Right atrium auricular region (tissue), 2 donors: ENCODE measurements at regions not wholly inside any gene's neighbourhood (a gene's known extent, or its start where the extent isn't known, plus 50 kb on each side); places are given as distances from the start of the nearest gene placed in this dataset.

ENCODE experiments used
- DNase-seq: peaks from one replicate; pipeline ENCODE4 v3.0.0-alpha.2; 2019; ENCODE audit warnings: low spot score
- H3K27ac ChIP-seq, 2 donors: fragments of 200-600 bp; sonication (generic); 1 replicate in 1 of 2; 2 replicates in 1 of 2; pipeline ENCODE4 v1.5.1; 2016 to 2019
- H3K27me3 ChIP-seq, 2 donors: fragments of 200-600 bp; sonication (generic); one replicate each; pipeline versions ENCODE4 v1.5.1 to v1.6.0; 2017 to 2019
- H3K36me3 ChIP-seq: fragments of 200-600 bp; sonication (generic); one replicate; pipeline ENCODE4 v1.5.1; 2016
- H3K4me1 ChIP-seq, 2 donors: fragments of 200-600 bp; sonication (generic); one replicate each; pipeline versions ENCODE4 v1.5.1 to v1.6.0; 2017 to 2019
- H3K4me3 ChIP-seq, 2 donors: fragments of 200-600 bp; sonication (generic); 1 replicate in 1 of 2; 2 replicates in 1 of 2; pipeline ENCODE4 v1.5.1; 2017 to 2019; ENCODE audit warnings: mild to moderate bottlenecking in 1 of 2, moderate library complexity in 1 of 2
- H3K9me3 ChIP-seq, 2 donors: fragments of 200-600 bp; sonication (generic); one replicate each; pipeline ENCODE4 v1.5.1; 2019
- TF ChIP-seq, protein P1 (sequence below), 2 donors: fragments of 200-600 bp; sonication (generic); IDR thresholded peaks; one replicate each; pipeline ENCODE4 v1.5.1; 2019; ENCODE audit warnings: antibody characterized with exemption in 2 of 2

DNA sequence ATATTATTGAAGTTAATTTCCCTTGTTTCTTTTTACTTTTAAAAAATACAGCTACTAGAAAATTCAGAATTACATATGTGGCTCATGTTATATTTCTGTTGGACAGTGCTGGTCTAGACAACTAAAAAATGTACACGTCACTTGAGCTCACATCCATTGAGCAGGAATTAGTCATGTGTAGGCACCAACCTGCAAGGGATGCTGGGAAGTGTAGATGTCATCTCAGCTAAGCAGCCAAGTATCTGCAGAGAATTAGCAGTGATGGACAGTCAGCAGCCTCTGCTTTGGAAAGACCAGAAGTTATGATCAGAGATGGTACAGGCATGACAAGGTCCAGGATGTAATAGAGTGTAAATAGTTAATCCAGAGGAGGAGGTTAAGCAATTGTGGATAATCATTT, 87.1 kb upstream of the HS3ST2 start:
- no peaks in the 10 kb centered on the region for H3K27me3 ChIP-seq
- no peaks in the 10 kb centered on the region for H3K9me3 ChIP-seq
- no peak for DNase-seq
- TF ChIP-seq, protein P1, sequence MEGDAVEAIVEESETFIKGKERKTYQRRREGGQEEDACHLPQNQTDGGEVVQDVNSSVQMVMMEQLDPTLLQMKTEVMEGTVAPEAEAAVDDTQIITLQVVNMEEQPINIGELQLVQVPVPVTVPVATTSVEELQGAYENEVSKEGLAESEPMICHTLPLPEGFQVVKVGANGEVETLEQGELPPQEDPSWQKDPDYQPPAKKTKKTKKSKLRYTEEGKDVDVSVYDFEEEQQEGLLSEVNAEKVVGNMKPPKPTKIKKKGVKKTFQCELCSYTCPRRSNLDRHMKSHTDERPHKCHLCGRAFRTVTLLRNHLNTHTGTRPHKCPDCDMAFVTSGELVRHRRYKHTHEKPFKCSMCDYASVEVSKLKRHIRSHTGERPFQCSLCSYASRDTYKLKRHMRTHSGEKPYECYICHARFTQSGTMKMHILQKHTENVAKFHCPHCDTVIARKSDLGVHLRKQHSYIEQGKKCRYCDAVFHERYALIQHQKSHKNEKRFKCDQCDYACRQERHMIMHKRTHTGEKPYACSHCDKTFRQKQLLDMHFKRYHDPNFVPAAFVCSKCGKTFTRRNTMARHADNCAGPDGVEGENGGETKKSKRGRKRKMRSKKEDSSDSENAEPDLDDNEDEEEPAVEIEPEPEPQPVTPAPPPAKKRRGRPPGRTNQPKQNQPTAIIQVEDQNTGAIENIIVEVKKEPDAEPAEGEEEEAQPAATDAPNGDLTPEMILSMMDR (IDR thresholded peaks at IDR 0.05), result no peak
- H3K36me3 ChIP-seq, result no peaks in the 10 kb centered on the region
- H3K27ac ChIP-seq, result no peak overlapping the region
- no peak overlapping the region for H3K4me3 ChIP-seq
- H3K4me1 ChIP-seq, result peaks cover 0 to 25% of the 10 kb centered on the region in 2 donors

DNA sequence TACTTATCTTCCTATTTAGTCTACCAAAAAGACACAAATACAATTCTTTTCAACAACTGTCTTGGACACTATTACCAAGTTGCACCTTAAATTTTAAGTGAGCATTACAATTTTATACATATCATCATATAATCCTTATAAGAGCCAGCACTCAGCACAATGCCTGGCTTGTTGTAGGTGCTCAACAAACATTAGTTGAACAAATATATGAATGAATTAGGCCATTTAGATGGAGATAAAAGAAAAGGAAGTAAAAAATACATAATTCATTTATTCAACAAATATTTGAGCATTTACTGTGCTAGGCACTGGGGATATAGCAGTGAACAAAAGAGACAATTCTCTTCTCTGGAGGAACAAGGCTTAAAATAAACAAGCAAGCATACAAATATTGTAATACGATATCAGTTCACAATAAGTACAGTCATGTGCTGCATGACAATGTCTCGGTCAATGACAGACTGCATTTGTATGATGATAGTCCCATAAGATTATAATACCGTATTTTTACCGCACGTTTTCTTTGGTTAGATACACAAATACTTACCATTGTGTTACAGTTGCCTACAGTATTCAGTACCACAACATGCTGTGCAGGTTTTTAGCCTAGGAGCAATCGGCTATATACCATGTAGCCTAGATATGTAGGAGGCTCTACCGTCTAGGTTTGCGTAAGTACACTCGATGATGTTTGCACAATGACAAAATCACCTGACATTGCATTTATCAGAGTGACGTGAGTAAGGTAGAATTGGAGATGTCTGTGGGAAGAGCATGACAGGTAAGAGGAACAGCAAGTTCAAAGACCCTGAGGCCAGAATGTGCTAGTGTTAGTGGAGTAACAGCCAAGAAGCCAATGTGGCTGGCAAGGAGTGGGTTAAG, 86.4 kb upstream of the HS3ST2 start:
- H3K4me3 ChIP-seq, result no peak overlapping the region
- DNase-seq, result no peak
- no peaks in the 10 kb centered on the region for H3K36me3 ChIP-seq
- no peak overlapping the region for H3K27ac ChIP-seq
- no peaks in the 10 kb centered on the region for H3K9me3 ChIP-seq
- H3K27me3 ChIP-seq, result no peaks in the 10 kb centered on the region
- H3K4me1 ChIP-seq, result peaks cover 0 to 25% of the 10 kb centered on the region in 2 donors
- TF ChIP-seq, protein P1 (IDR thresholded peaks at IDR 0.05), result no peak

DNA sequence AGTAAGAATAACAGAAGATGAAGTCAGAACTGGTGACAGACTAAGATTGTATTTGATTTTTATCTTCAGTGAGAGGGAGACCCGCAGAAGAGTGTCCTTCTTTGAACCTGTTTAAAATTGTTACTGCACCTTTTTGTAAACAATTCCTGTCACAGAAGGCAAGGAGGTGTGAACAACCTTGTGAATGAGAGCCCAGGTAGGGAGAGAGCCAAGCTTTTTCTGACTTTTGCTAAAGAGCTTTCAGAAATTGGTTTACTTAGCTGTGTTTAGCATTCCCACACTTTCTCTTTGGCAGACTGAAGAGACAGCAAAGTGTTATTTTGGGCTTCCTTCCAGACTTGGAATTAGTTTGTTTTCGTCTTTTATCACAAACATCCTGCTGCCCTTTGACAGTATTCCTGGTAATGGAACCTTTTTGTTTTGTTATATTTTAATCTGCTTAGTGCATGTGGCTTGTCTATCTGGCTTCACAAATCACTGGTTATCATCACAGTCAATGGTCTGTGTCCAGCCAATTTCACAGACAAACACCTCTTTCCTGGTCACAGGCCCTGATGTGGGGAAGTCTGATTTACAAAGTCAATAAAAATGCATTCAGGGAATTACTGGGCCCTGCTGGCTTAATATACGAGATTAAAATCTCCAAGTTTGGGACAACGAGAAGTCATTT, 85.7 kb upstream of the HS3ST2 start:
- no peaks in the 10 kb centered on the region for H3K27me3 ChIP-seq
- no peak for DNase-seq
- no peak overlapping the region for H3K27ac ChIP-seq
- peaks cover 0 to 25% of the 10 kb centered on the region in 2 donors for H3K4me1 ChIP-seq
- H3K9me3 ChIP-seq, result no peaks in the 10 kb centered on the region
- TF ChIP-seq, protein P1 (IDR thresholded peaks at IDR 0.05), result no peak
- no peaks in the 10 kb centered on the region for H3K36me3 ChIP-seq
- no peak overlapping the region for H3K4me3 ChIP-seq

DNA sequence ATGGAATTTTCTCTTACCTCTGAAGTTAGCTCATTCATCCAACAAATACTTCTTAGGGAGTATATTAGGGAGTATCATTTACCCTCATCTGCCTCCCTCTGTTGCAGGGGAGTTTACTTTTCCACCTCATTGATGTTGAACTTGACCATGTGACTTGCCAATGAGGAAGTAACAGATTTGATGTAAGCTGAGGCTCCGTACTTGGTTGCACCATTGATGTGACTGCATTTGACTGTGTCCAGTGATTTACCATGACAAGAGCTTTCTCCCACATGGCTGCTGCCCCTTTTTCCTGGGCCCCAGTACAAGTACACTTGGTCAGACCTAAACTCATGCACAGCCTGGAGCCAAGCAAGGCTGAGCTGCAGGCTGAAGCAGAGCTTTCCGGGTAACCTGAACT, 81.6 kb upstream of the HS3ST2 start:
- TF ChIP-seq, protein P1 (IDR thresholded peaks at IDR 0.05), result no peak
- DNase-seq, result no peak

DNA sequence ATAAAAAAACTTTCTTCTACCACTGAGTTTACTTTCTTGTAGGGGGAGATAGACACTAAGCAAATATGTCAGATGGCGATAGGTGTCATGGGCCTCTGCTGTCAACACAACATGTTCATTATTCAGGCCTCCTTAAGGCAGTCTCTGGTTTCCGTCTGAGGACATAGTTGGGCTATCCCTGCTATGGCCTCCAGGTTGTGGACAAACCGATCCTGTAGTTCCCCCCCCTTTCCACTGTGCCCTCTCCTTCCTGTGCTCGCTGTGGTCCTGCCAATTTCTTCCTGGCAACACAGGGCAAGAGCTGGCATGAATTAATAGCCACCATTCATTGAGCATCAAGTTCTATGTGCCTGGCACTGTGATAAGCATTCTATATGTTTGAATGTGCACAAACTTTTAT, 81.0 kb upstream of the HS3ST2 start:
- TF ChIP-seq, protein P1 (IDR thresholded peaks at IDR 0.05), result no peak
- DNase-seq, result no peak
- H3K27ac ChIP-seq, result no peak overlapping the region
- no peaks in the 10 kb centered on the region for H3K9me3 ChIP-seq
- H3K4me3 ChIP-seq, result no peak overlapping the region
- H3K4me1 ChIP-seq, result peaks cover 0 to 15% of the 10 kb centered on the region in 2 donors
- H3K36me3 ChIP-seq, result no peaks in the 10 kb centered on the region
- H3K27me3 ChIP-seq, result no peaks in the 10 kb centered on the region

More for the DNA sequence above, 81.6 kb upstream of the HS3ST2 start:
- no peaks in the 10 kb centered on the region for H3K27me3 ChIP-seq
- H3K9me3 ChIP-seq, result no peaks in the 10 kb centered on the region
- H3K36me3 ChIP-seq, result no peaks in the 10 kb centered on the region
- peaks cover 0 to 20% of the 10 kb centered on the region in 2 donors for H3K4me1 ChIP-seq
- no peak overlapping the region for H3K4me3 ChIP-seq
- H3K27ac ChIP-seq, result no peak overlapping the region
